ENCODE measurements at regions not wholly inside any gene's neighbourhood (a gene's known extent, or its start where the extent isn't known, plus 50 kb on each side); places are given as distances from the start of the nearest gene placed in this dataset.

DNA sequence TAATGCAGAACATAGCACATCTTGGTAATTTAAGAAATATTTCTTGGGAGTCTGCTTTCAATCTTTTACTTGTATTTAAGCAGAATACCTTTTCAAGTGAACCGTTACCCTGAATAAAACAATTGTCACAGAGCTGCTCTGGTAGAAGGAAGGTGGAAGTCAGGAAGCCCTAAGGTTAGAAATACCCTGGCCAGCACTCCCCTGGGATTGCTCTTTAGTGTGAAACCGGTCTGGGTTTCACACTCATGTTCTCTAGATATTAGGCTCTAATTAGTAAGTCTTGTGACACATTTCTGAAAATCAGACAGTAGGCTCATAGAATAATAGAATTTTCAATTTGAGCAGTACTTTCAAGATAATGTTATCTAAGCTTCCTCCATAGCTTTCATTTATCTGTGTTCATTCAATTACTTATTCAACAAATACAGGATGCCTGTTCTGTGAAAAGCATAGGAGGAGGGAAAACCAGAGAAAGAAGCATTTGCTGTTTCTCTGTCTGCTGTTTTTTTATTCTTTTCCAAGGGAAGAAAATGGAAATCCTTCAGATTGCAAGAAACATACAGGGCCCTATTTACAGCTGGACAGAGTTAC is 825.5 kb downstream of the TLR4 start:
- no peak for DNase-seq

DNA sequence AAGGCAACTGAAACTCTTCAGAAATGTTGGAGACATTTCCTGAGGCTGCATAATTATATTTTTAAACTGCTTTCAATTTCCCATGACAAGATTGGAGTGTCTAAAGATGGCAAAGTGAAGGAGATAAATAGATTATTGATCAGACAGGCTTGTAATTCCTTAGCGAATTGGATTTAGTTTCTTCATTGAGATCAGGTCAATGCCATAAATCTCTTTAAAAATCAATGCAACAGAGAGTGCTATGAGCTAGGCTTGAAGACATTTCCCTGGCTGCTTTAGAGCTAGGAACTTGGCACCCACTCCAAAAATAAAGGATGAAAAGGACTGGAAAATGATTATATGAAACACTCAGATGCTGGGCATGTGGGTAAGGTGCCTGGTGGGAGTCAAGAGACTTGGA is 828.4 kb downstream of the TLR4 start:
- DNase-seq: no peak

DNA sequence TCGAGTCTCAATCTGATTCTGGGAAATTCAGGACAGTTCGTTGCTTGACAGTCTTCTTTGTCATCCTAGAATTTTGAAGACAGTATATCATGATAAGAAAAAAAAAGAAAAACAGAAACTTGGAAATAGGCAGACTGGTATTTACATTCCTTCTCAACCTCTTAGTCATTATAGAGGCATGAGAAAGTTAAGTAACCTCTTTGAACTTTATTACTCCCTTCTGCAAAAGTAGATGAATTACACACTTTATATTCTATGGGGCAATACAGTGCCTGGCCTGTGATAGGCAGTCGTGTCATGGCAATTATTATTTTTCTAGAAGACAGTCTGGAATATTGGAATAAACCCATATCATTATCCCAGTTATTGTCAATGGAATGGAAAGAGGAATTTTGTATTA is 828.9 kb downstream of the TLR4 start:
- no peak for DNase-seq

DNA sequence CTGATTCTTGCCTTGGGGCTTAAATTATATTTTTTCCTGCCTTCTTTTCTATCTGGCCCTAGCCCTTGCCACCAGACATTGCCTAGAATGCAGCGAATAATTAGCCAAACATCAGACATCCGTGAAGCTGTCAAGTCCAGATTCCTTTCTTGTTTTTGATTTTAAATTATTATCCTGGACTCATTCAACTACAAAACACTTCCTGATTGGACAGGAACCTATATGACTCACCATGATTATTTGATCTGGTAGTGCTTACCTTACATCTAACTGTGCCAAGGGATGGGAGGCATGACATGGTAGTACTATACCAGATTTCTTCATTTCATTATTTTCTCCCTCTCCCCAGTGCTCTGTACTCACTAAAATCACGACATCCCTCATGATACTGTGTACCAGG is 829.6 kb downstream of the TLR4 start:
- DNase-seq: no peak

DNA sequence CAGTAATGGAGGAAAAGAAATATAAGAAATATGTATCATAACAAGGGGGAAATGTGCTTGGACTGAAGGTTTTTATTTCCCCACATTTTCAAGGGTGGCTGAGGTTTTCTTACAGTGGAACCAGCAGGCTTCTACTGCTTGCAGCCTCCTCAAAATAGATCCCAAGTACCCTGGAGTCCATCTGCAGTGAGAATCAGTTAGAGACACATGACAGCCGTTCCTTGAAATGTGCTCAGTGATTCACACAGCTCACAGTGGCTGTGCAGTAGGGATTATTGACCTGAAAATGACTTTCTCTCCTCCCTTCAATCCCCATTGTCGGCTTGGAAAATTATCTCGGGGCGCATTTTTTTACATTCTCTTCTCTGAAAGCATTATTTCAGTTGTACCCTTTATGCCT is 832.0 kb downstream of the TLR4 start:
- no peak for DNase-seq

DNA sequence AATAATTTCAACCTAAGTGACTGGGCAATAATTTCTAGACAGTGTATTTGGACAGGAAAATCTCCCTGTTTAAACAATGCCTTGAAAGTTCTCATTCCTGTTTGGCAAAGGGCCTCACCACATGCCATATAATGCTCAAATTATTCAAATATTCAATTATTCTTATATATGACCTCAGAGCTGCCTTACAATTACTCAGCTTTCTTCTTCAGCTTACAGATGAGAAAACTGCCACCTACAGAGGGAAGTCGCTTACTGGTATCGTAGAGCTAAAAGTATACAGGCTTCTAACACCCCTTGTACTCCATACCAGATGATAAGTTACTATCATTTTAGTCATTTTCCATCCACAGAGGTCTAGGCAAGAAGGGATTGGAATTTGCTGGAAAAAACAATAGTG is 830.3 kb downstream of the BRINP1 start:
- DNase-seq: no peak

DNA sequence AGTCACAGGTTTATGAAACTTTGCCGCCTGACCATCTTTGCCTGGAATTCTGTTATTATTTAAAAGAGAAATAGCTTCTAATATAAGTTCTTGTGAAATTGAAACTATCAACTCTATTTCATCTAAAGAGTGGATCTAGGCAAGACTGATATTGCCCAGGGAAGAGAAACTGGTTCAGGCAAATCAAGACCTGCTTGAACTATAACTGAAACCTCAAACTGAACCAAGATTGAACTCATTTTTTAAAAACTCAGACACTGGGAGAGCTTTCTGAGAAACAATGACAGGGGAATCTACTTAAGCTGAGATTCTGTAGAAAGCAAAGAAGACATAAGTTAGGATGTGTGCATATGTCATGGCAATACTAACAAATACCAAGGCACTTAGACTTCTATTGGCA is 815.8 kb downstream of the BRINP1 start:
- no peak for DNase-seq

DNA sequence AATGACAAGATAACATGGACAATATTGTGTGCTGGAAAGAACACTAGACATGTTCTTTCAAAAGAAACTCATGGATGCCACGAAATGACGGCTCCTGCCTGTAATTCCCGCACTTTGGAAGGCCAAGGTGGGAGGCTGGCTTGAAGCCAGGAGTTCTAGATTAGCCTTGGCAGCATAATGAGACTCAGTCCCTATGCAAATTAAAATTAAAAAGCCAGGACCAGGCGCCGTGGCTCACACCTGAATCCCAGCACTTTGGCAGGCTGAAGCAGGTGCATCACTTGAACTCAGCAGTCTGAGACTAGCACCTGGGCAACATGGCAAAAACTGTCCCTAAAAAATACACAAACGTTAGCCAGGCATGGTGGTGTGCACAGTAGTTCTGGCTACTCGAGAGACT is 814.2 kb downstream of the BRINP1 start:
- no peak for DNase-seq

DNA sequence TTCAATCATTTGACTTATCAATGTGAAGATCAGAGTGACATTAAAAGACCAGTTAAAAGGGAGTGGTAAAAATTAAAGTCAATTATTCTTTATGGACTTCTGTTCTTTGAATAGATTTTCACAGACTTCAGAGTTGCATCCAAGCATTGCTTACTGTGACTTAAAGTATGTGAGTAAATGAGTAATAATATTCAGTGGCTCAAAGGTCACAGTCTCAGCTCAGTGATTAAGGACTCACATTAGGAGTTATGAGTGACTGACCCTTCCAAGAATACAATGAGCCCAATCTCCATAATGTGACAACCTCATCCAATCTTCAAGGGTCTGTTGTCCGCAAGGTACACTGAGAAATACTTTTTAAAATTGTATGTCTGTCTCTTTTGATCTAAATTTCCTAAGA is 811.2 kb downstream of the BRINP1 start:
- no peak for DNase-seq

DNA sequence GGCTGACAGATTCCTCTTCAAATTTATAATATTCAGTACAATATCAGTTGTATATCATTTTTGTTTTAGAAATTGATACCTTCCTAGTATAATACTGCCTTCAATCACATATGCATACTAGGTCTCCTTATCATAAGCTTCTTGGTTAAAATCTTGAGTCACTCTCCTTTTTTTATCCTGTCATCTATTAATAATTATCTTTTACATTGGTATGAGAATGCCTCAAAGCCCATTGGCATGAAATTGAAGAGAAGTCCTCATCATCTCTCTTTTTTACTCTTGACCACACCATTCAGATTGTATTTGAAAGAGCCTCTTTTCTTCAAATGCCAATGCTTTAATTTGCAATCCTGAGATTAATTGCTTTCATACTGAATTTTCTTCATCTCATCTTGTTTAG is 810.3 kb downstream of the BRINP1 start:
- no peak for DNase-seq

DNA sequence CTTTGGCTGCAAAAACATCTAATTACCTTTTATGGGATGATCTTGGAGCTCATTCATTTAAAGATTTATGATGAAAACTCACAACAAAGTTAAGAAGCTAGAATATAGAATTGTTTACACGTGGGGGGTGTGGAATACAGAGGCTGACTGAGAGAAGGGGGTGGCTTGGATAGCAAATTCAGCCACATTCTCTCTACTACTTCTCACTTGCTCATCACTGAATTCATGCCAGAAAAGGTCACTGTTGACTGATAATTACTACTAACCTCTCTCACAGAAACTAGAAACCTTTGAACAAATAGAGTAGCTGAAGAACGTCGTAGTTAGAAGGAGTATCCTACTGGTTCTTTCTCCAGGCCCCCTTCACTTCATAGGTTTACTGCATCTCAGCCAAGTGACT is 808.2 kb downstream of the BRINP1 start:
- no peak for DNase-seq

DNA sequence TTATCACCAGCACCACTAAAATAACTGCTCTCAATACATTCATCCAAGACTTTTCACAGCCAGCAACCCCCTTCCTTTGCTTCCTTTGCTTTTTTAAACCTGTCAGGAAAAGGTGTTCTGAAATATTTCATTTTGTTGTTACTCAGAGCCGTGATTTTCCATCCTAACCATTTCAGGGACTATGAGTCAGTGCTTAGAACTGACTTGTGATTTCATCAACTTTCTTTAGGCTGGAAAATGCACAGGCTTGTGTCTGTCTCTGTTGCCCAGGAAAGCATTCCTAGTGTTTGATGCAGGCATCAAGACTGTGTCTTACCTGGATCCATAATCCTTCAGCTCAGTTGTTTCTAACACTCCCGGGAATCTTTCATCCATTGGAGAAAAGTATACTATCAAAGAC is 805.6 kb downstream of the BRINP1 start:
- DNase-seq: no peak

DNA sequence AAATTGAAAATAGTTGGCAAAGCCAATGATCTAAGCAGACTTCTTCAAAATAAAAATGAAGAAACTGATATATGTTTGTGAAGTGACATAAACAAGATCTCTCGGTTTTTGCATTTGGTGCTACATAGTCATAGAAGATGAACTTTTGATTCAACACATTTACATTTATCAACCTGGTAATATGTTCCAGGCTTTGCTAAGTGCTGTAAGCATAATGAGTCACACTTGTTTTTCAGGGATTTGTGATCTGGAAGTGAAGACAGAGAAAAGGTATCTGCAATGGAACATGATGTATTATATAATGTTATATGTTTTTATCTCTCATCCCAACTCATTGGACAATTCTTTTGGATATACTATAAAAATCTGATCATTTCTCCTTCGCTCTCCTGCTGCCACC is 801.4 kb downstream of the BRINP1 start:
- DNase-seq: no peak

DNA sequence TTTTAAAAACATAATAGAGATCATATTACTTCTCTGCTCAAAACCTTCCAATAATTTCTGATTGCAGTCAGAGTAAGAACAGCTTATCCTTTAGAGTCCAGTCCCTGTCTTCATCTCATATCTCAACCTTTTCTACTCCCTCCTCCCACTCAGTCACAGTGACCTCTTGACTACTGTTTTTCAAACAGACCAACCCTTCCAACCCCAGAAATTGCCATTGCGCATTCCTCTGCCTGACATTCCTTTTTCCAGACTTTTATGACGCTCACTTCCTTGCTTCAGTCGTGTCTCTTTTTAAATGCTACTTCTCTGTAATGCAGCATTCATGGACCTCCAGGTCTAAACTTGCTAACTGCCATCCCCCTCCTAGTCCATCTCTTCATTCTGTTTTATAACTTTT is 800.5 kb downstream of the BRINP1 start:
- DNase-seq: no peak

DNA sequence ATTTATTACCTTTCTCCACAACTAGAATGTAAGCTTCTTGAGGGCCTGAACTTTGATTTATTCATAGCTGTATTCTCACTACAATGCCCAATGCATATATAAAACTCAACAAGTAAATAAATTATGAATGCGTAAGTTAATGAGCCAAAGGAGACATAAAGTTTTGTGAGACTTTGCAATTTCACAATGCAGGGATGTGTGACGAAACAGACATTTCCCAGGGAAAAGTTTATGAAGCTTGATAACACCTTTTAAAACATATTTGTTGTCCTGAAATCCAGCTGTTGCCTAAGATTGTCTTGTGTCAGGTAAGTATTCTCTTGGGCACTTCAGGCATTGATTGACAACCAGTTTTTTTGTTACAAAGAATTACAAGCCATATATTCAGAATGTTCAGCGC is 800.1 kb downstream of the BRINP1 start:
- no peak for DNase-seq

DNA sequence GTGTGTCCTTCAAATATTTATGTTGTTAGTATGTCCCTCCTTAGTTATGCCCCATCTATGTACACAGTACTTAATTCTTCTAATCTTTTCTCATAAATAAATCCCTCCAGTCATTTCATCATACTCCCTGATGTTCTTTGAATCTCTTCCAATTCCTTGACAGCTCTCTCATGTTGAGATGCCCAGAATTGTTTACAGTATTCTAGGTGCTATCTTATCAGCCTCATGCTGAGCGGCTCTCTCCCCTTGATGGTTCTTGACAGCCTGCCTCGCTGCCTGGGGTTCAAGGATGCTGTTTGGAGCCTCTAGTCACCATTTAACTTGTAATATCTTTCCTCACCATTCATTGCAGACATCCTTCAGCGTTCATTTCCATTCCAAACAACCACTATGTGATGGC is 799.2 kb downstream of the BRINP1 start:
- DNase-seq: no peak

DNA sequence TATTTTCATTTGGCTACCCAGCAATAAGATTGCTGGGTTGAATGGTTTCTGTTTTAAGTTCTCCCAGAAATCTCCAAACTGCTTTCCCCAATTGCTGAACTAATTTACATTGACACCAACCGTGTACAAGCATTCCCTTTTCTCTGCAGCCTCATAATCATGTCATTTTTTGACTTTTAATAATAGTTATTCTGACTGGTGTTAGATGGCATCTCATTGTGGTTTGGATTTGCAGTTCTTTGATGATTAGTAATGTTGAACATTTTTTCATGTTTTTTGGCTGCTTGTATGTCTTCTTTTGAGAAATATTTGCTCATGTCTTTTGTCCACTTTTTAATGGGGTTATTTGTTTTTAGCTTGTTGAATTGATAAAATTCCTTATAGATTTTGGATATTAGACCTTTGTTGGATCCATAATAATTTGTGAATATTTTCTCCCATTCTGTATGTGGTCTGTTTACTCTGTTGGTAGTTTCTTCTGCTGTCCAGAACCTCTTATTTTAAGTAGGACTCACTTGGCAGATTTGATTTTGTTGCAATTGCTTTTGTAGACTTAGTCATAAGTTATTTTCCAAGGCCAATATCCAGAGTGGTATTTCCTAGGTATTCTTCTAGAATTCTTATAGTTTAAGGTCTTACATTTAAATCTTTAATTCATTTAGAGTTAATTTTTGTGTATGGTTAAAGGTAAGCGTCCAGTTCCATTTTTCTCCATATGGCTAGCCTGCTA is 793.7 kb downstream of the BRINP1 start:
- DNase-seq: no peak

DNA sequence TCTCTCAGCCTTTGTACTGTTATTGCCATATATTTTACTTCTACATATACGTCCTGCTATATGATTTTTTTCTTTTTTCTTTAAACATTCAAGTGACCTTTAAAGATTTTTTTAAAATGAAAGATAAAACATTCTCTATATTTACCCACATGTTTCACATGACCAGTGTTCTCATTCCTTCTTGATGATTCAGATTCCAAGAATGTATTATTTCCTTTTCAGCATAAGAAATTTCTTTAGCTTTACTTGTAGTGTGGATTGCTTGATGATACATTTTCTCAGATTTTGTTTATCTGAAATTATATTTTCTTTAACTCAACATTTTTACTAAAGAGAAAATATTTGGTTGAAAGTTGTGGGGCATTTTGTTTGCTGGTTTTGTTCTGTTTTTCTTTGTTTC is 792.1 kb downstream of the BRINP1 start:
- DNase-seq: no peak

DNA sequence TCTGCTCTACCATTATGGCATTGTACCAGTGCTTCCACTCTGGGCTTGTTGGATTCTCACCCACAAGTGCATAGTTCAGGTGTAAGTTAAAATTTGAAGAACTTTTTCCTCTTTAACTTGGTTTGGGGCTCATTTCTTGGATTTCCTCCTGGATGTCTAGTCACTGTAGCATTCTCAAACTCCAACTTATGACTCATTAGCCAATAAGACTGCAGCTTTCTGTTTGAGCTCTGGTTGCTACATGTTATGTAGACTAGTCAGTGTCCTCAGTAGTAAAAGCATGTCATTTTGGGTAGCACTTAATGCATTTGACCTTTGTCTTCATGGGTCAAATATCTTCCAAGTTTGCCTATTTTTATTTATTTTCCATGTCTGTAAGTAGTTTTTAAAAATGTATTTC is 790.8 kb downstream of the BRINP1 start:
- no peak for DNase-seq

DNA sequence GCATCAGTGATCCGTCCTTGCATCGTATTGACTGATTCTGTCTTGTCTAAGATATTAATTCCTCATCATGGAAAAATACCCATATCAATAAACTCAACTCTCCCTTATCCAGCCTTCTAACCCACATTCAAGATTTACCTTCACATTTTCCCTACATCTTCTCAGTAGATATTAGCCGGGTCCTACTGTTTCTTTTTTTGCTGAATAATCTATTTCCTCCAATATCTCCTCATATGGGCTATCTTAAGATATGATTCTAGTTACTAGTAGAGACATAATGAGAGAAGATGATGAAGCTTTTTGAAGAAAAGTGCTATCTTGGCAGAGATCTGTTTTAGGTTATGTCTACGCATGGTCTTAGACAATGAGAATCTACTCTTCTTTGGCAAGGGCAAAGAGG is 785.8 kb downstream of the BRINP1 start:
- no peak for DNase-seq

DNA sequence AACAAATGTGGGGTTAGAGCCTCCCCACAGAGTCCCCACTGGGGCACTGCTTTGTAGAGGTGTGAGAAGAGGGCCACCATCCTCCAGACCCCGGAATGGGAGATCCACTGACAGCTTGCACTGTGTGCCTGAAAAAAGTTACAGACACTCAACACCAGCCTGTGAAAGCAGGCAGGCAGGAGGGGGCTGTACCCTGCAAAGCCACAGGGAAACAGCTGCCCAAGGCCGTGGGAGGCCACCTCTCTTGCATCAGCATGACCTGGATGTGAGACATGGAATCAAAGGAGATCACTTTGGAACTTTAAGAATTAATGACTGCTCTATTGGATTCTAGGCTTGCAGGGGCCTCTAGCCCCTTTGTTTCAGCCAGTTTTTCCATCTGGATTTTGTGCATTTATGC is 782.3 kb downstream of the BRINP1 start:
- no peak for DNase-seq

DNA sequence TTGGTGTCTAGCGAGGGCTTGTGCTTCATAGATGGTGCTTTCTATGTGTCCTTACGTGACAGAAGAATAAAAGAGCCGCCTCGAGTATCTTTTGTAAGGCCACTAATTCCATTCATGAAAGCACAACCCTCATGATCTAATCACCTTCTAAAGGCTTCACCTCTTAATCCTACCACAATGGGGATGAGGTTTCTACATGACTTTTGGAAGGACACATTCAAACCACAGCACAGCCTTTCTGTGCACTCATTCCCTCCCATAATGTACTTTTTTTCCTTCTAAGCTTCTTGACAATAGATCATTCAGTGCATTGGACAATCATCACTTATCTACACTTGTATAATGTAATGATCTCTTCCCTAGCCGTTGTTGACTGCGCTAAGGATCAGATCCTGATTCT is 774.8 kb downstream of the BRINP1 start:
- DNase-seq: no peak

DNA sequence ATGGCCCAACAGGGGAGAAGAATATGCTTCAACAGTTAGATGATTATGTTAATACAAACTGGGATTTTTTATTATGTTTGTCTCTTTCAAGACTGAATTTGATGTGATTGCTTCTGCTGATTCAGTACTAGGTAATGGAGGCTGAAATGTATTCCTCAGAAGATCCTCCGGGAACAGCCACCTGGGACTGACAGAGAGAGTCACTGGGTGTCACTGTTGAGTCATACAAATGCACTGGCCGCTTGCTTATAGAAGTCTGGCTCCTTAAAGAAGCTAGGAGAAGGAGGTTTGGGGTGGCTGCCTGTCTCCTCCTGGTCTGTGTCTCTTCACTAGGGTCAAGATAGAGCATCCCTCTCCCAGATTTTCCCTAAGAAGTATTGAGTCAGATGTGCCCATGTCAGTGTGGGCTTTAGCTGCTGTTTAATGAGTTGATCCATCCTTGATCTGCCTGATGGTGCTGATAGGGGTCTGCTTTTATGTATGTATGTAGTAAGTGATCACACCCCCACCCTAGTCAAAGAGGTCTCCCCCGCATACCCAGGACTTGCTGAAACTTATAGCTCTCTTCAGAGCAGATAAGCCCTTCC is 773.4 kb downstream of the BRINP1 start:
- no peak for DNase-seq

DNA sequence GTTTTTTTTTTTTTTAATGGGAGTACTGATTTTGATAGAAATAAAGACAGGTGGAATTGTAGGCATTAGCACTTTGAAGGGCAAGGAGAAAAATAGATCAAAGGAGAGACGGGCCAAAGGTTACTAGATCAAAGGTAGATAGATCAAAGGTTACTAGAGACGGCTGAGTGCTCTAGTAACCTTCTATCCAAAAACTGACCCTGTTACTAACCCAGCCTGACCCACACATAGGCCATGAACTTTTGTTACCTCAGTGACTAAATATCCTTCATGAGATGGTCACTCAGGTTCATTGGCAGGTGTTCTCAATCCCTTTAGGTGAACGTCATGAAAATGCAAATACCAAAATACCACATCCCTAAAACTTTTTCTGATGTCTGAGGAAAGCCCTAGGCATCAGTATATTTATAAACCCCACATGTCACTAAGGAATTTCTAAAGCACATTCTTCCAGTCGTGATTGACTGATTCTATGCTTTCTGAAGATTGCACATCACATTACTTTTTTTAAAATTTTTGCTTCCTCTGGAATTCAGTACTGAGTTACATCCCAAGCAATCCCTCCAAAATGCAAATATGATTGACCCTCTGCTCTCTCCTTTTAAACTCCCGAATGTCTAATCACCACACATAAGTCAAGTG is 772.7 kb downstream of the BRINP1 start:
- DNase-seq: no peak

Measured in CD4-positive, alpha-beta T cell treated with Interleukin-17A for 4 hours (primary cell).